Medulla oblongata (tissue), 1 donor: ENCODE measurements at regions not wholly inside any gene's neighbourhood (a gene's known extent, or its start where the extent isn't known, plus 50 kb on each side); places are given as distances from the start of the nearest gene placed in this dataset.

Experiments
- DNase-seq: peaks from one replicate; pipeline ENCODE4 v3.0.0-alpha.2; 2015; ENCODE audit errors: extremely low spot score

DNA sequence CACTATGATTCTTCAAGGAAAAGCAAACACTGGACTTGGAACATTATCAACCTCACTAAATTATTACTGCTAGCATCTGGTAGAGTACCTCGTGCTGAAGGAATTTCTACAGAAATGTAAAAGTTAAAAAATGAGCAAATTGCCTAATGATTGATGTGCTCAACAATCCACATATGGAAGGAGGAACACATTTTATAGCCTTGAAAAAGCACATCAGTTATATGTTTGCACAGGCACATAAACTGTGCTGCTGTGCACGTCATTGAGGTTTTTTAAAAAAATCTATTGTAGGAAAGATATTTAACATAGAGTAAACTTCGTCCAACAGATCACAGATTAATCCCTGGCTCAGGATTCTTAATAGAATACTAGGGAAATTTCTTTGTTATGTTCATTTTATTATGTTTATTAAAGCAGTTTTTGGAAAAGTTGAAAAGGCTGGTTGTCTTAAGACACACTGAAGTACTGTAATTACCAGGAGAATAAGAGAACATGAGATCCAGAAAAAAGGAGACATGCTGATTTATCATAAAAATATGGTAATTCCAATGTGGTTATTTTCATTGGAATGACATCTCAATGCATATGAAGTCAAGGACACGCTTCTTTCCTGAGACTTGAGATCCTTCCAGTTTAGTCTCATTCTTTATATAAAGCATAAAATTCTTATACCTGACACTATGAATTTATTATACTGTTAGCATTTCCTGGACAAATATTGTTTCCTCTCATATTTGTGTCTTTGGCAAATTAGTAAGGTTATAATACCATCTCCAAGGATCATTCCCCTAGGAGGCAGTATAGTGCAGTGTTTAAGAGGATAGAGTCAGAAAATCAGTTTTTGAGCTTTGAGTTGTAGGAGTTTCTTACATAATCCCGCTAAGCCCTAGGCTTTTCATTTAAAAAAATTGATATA, 511.1 kb downstream of the TENT5A start:
- DNase-seq = peak; percentile 21

DNA sequence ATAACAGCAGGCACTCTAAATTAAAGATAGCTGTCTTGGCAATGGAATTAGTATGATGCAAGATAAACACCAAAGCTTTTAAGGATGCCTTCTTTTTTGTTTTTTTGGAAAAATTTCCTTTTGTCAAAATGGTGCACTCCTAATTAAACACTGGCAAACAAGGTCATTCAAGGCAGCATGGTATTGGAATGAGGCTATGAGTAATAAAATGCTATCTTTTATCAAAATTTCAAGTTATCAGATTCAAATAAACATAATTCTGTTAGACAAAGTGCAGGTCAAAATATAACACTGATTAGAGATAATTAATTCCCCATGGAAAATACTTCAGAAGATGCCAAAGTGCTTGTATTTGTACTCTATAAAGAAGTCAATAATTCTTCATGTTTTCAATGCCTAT, 514.1 kb downstream of the TENT5A start:
- DNase-seq = no peak

DNA sequence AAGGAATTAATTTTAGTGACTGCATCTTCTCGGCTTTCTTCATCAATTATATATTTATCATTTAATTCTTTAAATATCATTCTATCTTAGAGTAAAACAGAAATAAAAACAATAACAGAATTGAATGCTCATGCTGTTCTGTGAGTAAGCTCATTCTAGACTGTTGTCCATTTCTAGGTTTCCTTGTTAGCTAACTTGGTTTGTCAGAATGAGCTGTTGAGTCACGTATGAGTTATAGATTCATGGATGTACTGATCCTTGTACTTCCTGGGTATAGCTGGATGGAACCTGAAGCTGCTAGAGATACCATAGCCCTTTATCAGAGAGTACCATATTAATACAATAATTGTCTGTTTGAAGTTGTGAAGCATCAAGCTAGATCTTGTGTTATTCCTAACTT, 515.3 kb downstream of the TENT5A start:
- DNase-seq = no peak

DNA sequence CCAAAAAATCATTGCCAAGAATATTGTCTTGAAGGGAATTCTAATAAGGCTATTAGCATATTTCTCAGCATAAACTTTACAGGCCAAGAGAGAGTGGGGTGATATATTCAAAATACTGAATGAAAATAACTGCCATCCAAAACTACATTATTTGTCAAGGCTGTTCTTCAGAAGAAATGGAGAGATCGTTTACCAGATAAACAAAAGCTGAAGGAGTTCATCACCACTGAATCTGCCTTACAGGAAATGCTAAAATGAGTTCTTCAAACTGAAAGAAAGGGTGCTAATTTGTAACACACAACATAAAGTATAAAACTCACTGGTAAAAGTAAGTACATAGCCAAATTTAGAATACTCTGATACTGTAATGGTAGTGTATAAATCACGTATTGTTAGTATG, 517.0 kb downstream of the TENT5A start:
- no peak for DNase-seq

DNA sequence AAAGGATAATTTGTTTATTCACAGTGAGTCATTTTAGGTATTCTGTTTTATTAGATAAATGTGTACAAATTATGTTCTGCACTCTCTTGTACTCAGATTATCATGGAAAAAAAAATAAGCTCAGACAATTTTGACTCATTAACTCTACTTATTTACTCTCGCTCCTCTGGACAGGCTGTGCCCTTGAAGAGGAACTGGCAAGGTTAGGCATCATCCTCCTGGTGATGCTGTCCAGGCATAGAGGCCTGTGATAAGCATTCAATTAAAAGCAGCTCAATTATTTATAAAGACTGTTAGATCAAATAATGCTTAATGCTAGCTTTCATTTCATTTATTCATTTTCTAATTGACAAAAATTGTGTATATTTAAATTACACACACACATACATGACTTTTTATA, 518.5 kb downstream of the TENT5A start:
- DNase-seq = no peak

DNA sequence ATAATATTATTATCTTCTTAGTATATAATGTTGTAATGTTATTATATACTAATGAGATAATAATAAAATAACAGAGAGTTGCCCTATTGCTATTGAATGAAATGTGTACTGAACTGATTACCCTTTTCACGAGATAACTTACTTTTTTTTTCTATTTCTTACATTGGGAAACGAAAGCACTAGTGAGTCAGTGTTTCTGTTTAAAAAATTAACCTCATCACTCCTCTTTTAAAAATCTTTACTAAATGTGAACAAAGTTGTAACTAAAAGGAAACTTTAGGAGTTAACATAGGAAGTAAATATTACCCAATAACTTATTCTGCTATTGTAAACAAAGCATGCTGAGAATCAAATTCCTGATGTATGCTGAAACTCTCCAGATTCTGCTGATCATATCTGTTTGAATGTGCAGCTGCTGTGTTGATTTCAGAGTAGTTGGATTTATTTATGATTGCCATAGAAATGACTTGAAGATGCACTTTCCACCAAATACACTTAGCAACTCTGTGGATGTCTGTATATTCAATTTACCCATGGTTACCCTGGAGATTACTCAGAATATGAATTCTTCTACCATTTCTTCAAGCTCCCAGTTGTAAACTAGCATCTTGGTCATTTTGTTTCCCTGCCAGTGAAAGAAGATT, 523.4 kb downstream of the TENT5A start:
- DNase-seq = no peak

DNA sequence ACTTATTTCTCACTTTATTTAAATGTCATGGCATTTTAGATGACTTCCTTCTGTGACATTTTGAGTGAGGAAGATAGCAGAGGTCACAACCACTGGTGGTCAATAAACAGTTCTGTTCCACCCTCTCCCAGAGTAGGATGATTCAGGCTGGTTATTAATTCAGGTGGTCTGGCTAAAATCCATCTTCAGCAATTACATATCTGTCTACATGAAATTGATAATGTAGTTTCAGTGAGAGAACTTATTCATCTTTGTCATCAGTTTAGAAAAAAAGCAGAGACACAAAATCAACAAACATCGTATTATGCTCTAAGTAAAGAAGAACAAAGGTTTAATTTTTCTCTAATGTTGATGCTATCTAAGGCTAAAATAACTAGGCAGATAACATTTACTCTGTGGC, 525.5 kb downstream of the TENT5A start:
- no peak for DNase-seq

DNA sequence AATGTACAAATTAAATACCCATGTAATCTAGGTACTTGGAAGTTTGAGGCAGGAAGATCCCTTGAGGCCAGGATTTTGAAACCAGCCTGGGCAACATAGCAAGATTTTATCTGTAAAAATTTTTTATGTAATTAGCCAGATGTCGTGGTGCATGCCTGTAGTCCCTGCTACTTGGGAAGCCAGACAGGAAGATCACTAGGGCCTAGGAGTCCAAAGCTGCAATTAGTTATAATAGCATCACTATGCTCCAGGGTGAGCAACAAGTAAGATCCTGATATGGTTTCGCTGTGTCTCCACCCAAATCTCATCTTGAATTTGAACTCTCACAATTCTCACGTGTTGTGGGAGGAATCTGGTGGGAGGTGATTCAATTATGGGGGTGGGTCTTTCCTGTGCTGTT, 535.8 kb downstream of the TENT5A start:
- no peak for DNase-seq

DNA sequence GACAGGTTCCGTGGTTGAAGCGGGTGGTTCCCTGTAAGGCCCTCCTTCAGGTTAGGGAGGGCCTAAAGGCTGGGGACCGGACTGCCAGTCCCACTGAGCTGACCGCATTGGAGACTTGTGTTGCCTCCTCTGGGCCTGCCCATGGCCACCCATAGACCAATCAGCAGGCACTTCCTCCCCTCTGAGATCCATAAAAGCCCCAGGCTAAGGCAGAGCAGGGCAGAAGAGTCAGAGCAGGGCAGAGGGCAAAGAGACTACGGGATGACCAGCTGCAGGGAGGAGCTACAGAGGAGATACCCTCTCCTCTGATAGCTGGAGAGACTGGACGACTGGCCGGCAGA, 537.4 kb downstream of the TENT5A start:
- DNase-seq = no peak

DNA sequence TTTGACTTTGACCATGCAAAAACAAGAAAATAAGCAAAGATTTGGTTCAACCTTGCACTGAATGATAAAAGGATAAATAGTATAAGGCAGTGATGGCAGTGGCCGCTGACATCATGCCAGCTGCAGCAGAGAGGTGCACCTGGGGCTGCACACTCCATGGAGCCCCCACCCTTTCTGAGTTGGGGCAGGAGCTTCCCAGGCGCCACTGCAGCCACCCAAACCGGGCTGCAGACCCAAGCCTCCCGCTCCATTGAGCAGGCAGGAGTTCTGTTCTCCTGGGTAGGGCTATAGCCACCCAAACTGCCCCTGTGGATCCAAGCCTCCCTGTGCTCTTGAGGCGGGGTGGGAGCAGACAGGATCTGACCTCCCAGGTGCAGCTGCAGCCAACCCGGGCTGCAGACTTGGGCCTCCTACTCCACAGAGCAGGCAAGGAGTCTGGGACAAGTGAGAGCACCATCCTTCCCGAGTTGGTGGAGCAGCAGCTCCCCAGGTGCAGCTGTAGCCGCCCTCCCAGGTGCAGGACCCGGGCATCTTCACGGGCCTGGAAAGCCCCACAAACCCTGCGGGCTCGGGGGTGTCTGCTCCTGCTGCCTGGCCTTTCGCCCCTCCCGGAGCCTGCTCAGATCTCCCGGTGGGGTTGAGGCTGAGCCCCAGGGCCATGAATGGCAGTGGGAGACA, 537.9 kb downstream of the TENT5A start:
- no peak for DNase-seq

DNA sequence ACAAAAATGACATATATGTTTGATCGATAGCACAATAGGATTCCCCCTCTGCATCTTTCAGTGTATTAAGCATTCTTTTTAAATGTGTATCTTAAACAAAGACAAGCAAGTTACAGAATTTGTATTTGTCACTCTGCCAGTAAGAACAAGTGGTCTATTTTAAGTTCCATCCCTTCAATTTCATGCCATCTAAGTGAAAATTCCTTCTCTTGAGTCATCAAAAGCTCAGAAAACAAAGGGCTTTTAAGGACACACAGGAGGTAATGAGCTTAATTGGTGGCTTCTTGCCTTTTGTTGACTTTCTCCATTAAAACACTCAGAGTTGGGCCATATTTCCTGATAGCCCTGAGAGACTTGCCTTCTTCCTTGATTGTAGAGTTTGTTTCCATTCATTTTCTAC, 547.8 kb downstream of the TENT5A start:
- no peak for DNase-seq

DNA sequence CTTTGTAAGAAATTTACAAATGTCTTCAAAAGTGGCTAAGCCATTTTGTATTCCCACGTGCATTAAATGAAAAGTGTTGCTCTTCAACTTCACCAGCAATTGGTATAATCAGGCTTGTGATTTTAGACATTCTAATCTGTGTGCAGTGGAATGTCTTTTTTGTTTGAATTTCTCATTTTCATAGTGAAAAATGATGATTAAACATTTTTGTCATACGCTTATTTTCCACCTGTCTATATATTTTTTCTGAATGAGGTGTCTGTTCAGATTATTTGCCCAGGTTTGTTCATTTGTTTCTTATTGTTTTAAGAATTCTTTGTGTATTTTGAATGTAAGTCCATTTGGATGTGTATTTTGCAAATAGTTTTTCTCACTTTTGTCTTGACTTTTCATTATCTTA, 558.1 kb downstream of the TENT5A start:
- DNase-seq = no peak

DNA sequence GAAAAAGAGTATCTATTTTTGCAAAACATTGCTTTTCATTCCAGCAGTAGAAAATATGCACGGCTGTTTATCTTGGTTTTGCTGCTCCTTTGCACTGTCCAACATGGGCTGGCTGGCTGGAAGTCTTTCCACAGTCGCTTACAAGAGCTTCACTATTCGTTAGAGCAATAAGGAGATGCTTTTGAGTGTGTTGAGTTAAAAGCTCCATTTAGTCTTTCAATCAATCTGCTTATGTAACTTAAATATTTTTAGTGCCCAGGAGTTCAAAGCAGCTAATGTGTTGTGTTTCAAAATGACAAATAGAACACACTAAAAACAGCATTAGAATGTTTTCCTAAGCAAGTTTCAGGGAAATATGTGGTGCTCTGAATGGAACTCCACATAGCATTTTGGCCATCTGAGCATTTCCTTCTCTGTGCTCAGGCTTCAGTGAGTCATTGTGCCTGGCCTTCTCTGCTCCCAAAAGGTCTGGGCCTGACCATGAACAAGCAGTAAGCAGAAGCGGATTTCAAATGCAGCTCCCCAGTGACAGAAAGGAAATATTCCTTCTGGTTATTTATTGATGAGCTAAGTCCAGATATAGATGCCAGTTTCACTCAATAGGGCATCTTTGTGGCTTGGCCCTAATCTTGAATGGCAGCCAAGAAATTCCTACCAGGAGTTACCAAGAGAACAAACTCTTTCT, 580.3 kb downstream of the TENT5A start:
- peak; percentile 21 for DNase-seq

DNA sequence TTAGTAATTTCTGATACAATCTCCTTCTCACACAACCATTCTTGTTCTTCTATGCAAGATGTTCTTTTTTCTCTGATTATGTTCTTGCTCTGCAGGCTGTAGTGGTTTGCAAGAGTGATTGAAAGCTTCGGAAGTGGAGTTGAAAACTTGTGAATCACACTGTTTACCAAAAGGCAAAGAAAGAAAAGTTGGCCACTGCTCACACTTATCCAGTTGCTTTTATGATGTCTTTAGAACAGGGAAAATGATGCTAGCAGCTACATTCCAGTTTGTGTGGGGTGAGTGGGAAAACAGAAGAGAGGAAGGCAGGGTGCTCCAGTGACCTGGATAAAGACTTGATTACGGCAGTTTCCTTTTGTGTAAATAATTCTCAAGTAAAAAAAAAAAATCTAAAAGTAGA, 583.3 kb downstream of the TENT5A start:
- DNase-seq = peak; percentile 31

DNA sequence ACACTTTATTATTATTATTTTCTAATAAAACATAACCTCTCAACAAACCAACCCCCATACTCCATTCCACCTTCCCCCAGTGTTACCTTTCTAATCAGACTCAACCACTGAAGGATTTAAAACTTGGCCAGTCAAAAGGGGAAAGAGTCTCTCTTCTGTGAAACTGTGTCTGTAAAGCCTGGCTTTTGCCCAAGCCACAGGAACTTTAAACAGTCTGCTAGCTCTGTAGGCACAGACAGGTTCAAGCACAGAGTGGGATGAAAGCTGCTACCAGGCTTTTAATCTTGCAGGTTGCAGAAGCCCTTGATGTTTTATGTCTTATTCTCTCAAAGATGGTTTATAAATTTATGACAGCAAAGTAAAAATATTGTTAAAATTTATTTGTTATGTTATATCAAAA, 585.7 kb downstream of the TENT5A start:
- DNase-seq = no peak

DNA sequence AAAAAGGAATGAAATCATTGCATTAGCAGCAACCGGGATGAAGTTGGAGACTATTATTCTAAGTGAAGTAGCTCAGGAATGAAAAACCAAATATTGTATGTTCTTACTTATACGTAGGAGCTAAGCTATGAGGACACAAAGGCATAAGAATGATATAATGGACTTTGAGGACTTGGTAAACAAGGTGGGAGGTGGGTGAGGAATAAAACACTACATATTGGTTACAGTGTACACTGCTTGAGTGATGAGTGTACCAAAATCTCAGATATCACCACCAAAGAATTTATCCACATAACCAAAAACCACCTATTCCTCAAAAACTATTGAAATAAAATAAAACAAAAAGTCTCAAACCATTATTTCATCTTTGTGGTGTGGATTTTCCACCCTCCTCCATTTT, 593.5 kb downstream of the TENT5A start:
- DNase-seq = no peak

DNA sequence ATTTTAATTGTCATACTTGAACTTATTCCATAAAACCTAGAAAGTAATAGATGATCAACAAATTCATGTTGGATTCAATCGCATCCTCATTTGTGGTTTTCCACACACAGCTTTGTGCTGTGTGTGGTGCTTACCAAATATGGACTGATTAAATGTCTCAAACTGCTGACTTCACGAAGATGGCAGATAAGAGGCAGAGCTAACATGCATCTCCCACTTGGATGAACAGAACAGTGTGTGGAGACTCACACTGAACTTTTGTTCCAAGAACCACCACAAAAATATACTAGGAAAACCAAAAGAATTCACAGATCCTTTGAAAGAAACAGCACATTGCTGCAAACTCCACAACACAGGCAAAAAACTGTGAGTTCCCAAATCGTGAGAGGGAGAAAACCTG, 603.7 kb downstream of the TENT5A start:
- DNase-seq = no peak

DNA sequence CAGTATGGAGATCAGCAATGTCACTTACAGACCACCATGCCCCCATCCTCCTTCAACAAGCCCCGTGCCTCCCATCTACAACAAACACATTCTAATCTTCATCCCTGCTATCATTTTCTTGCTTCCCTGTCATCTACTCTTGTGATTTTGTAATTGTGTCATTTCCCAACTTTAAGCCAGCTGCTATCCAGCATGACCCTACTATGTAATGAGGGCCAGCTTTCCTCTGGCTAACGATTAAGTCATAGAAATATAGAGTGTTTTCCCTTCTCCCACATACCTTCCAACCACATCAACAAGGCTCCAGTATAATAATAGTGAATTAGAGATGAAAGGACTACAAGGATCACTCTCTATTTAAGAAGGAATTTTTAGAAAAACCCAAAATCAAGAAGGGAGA, 607.0 kb downstream of the TENT5A start:
- DNase-seq = no peak

DNA sequence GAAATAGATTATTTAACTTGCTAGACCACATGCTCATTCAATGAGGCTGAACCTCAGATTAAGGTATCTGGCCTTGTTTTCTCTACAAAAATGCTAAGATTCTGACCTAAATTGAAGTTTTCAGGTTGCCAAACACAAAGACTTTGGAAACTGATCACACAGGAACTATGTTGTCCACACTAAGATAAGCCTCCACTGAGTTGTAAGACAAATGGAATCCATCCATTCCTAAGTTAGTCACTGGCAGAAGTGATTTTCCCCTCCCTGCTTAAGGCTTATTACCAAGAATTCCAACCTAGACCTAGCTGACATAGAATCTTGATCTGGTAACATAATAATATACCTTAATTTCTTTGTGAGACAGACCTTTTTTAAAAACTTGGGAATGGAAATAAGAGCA, 608.1 kb downstream of the TENT5A start:
- no peak for DNase-seq

DNA sequence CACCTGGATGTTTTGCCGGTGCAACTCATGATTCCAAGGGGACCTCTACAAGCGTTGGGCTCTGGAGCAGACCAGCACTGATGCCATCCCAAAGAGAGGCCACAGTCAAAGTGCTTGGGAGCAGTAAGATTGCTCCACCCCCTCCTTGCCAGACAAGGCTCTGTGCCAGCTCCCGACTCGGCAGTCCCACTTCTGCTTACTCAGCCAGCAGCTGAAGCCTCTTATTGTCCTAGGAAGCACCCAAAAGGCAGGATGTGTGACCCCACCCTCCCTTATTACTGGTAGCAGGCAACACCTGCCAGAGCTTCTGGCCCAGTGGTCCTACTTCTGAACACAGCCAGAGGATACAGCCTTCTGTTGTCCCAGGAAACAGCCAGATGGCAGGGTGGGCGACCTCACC, 614.2 kb downstream of the TENT5A start:
- no peak for DNase-seq

DNA sequence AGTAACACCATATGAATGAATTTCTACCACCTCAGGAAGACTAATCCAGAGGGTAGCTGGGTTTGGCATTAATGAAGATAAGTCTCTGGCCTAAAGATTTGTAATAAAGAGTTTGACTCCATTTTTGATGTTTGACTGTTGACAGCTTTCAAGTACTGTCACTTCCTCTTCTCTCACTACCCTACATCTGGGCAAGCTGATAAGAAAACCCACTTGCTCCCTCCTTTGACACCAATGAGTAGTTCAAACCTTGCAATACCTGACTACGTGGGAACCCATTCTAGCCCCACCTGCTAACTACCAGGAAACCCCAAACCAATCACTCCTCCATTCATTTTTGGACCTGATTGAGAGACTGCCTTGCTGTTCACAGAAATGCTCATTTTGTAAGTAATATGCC, 621.5 kb downstream of the TENT5A start:
- no peak for DNase-seq

DNA sequence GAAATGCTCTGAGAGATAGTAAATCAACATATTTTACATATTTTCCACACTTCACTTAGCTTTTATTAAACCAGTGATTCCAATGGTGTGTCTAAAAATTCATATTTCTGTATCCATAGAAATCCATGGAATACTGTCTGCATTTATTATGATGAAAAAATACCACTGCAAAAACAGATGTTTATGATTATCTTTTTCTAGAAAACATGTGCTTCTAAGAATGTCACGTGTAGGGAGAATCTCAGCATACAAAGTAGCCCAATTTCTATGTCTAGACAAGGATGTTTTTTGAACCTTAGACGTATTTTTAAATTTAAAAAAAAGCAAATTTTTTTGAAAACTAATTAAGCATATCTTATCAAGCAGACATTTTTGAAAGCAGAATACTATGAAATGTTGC, 622.4 kb downstream of the TENT5A start:
- DNase-seq = no peak
